AG04450 (cell line): ENCODE measurements at regions not wholly inside any gene's neighbourhood (a gene's known extent, or its start where the extent isn't known, plus 50 kb on each side); places are given as distances from the start of the nearest gene placed in this dataset.

ENCODE experiments used
- CTCF ChIA-PET: fragments of 300-600, 350-600 bp; formaldehyde crosslinking; extraction: SDS; loops from one replicate; lab custom pipeline; 2022; ENCODE audit warnings: antibody characterized with exemption, inconsistent platforms; lab: Charles Lee
- POLR2A ChIA-PET: fragments of 350-600 bp; formaldehyde crosslinking; extraction: SDS; loops from one replicate; lab custom pipeline; 2021; ENCODE audit warnings: antibody characterized with exemption, inconsistent platforms; lab: Yijun Ruan, JAX
- DNase-seq: peaks from one replicate; pipeline ENCODE4 v3.0.0-alpha.2; 2011; ENCODE audit warnings: low read depth, low spot score
- H3K27ac ChIP-seq: one replicate; pipeline ENCODE4 v1.5.1; 2012; ENCODE audit warnings: low read depth, low read length, control low read depth
- H3K27me3 ChIP-seq: one replicate; pipeline ENCODE4 v1.6.0; 2012; ENCODE audit warnings: low read length; ENCODE audit not compliant: control insufficient read depth, insufficient read depth
- H3K4me3 ChIP-seq: 2 replicates; pipeline ENCODE4 v1.5.1; 2011; ENCODE audit warnings: mild to moderate bottlenecking, low read depth, low read length, control low read depth
- H3K9me3 ChIP-seq: 2 replicates; pipeline ENCODE4 v1.5.1; 2012; ENCODE audit warnings: low read length; ENCODE audit not compliant: control insufficient read depth, insufficient read depth
- CTCF ChIP-seq: IDR thresholded peaks from 2 replicates; pipeline ENCODE4 v1.5.1; 2011; ENCODE audit warnings: low read depth, low read length, control low read depth, inconsistent platforms

GRCh38 chr6:67887747-67888545 is 747.1 kb upstream of the ADGRB3 start:
- peaks cover 23% of the 10 kb centered on the region for H3K9me3 ChIP-seq
- no peak for TF ChIP-seq CTCF
- DNase-seq = no peak
- no peak overlapping the region for H3K27ac ChIP-seq
- H3K27me3 ChIP-seq = no peaks in the 10 kb centered on the region
- ChIA-PET POLR2A (no interaction called here), CTCF (no interaction called here)
- no peak overlapping the region for H3K4me3 ChIP-seq

GRCh38 chr6:67887419-67887746 is 747.7 kb upstream of the ADGRB3 start:
- CTCF ChIA-PET = no interaction called here
- peaks cover 26% of the 10 kb centered on the region for H3K9me3 ChIP-seq
- TF ChIP-seq CTCF = no peak
- no peak overlapping the region for H3K4me3 ChIP-seq
- POLR2A ChIA-PET = no interaction called here
- H3K27me3 ChIP-seq = no peaks in the 10 kb centered on the region
- no peak for DNase-seq
- H3K27ac ChIP-seq = no peak overlapping the region

- CTCF ChIA-PET = no interaction called here
- H3K27me3 ChIP-seq = no peaks in the 10 kb centered on the region
- H3K27ac ChIP-seq = no peak overlapping the region
- no peak for TF ChIP-seq CTCF
- no peak overlapping the region for H3K4me3 ChIP-seq
- POLR2A ChIA-PET = no interaction called here
- peaks cover 28% of the 10 kb centered on the region for H3K9me3 ChIP-seq
- DNase-seq = no peak
Measured at GRCh38 chr6:67886840-67887292, 748.2 kb upstream of the ADGRB3 start.

GRCh38 chr6:67886036-67886707 is 748.9 kb upstream of the ADGRB3 start:
- ChIA-PET CTCF (no interaction called here), POLR2A (no interaction called here)
- H3K9me3 ChIP-seq = peaks cover 28% of the 10 kb centered on the region
- no peak for TF ChIP-seq CTCF
- H3K27me3 ChIP-seq = no peaks in the 10 kb centered on the region
- no peak overlapping the region for H3K27ac ChIP-seq
- DNase-seq = no peak
- H3K4me3 ChIP-seq = no peak overlapping the region
